OCI-LY1 (cell line): ENCODE measurements at regions not wholly inside any gene's neighbourhood (a gene's known extent, or its start where the extent isn't known, plus 50 kb on each side); places are given as distances from the start of the nearest gene placed in this dataset.

Experiments used
- CTCF ChIP-seq: fragments of 200-600 bp; sonication (generic), shearing (Covaris generic); IDR thresholded peaks from 2 replicates; pipeline ENCODE4 v1.5.1; 2017; ENCODE audit warnings: mild to moderate bottlenecking, antibody characterized with exemption, low read length, moderate library complexity, mixed read lengths
- EZH2 ChIP-seq: fragments of 200-600 bp; sonication (generic), shearing (Covaris generic); IDR thresholded peaks from 2 replicates; pipeline ENCODE4 v1.8.0; 2017; ENCODE audit warnings: borderline replicate concordance, mixed run types, mild to moderate bottlenecking, antibody characterized with exemption, low read length, moderate library complexity, mixed read lengths

DNA sequence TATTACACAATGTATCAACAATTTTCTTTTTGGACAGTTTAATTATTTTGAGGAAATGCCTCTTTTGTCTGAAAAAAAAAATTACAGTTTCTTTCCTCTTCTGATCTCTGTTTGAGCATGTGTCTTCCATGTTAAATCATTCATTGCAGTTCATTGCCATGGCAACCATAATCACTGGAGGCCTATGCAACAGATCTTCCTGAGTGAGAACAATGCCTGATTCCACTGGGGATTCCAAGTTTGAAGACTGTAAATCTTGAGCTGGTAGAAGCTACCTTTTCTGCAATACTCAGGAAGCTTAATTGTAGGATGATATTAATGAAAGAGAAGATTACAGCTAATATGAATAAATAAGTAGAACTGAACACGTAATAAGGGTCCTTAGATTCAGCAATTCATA is 721.4 kb upstream of the CNTNAP5 start:
- TF ChIP-seq CTCF (no peak), EZH2 (no peak)
